GM23338 (cell line): ENCODE measurements at regions not wholly inside any gene's neighbourhood (a gene's known extent, or its start where the extent isn't known, plus 50 kb on each side); places are given as distances from the start of the nearest gene placed in this dataset.

ENCODE experiments used
- ATAC-seq: fragments of 200-7000 bp; cut with Tn5 transposase; 3 replicates; pipeline ENCODE4 v1.9.1; 2020
- DNase-seq: peaks from one replicate; pipeline ENCODE4 v3.0.0-alpha.2; 2015; ENCODE audit warnings: low spot score
- H2AFZ ChIP-seq: fragments of 200-600 bp; sonication (generic); 2 replicates; pipeline ENCODE4 v1.8.0; 2016; ENCODE audit warnings: antibody characterized with exemption, mild to moderate bottlenecking, moderate library complexity
- H3F3A ChIP-seq: fragments of 200-600 bp; sonication (generic); replicated peaks from 2 replicates; pipeline ENCODE4 v1.8.0; 2017; ENCODE audit warnings: antibody characterized with exemption, mixed run types, low read depth
- H3K27ac ChIP-seq: fragments of 200-600 bp; sonication (generic); 2 replicates; pipeline ENCODE4 v1.6.1; 2016; ENCODE audit warnings: low read depth
- H3K27me3 ChIP-seq: fragments of 200-600 bp; sonication (generic); 2 replicates; pipeline ENCODE4 v1.8.0; 2016; ENCODE audit warnings: mild to moderate bottlenecking, mixed run types, moderate library complexity; ENCODE audit not compliant: insufficient read depth
- H3K36me3 ChIP-seq: fragments of 200-600 bp; sonication (generic); 2 replicates; pipeline ENCODE4 v1.8.0; 2016; ENCODE audit warnings: mild to moderate bottlenecking; ENCODE audit not compliant: insufficient read depth
- H3K4me1 ChIP-seq: fragments of 200-600 bp; sonication (generic); 2 replicates; pipeline ENCODE4 v1.8.0; 2016; ENCODE audit warnings: mild to moderate bottlenecking, moderate library complexity; ENCODE audit not compliant: insufficient read depth
- H3K4me2 ChIP-seq: fragments of 200-600 bp; sonication (generic); 2 replicates; pipeline ENCODE4 v1.7.1; 2017; ENCODE audit warnings: mixed run types
- H3K4me3 ChIP-seq: fragments of 200-600 bp; sonication (generic); 2 replicates; pipeline ENCODE4 v1.6.1; 2016; ENCODE audit warnings: mixed run types
- H3K79me2 ChIP-seq: fragments of 200-600 bp; sonication (generic); replicated peaks from 2 replicates; pipeline ENCODE4 v1.8.0; 2017; ENCODE audit warnings: mild to moderate bottlenecking; ENCODE audit not compliant: insufficient read depth
- H3K9me2 ChIP-seq: fragments of 200-600 bp; sonication (generic); 2 replicates; pipeline ENCODE4 v1.8.0; 2017; ENCODE audit not compliant: insufficient read depth
- H4K20me1 ChIP-seq: fragments of 200-600 bp; sonication (generic); replicated peaks from 2 replicates; pipeline ENCODE4 v1.8.0; 2017; ENCODE audit warnings: mild to moderate bottlenecking; ENCODE audit not compliant: insufficient read depth
- H3K27ac Mint-ChIP-seq: 2 replicates; pipeline ENCODE4 v1.8.0; 2020; ENCODE audit warnings: inconsistent platforms, mild to moderate bottlenecking, moderate library complexity, mixed read lengths
- H3K27me3 Mint-ChIP-seq: 3 replicates; pipeline ENCODE4 v1.8.0; 2022; ENCODE audit warnings: low read depth, mild to moderate bottlenecking, moderate library complexity, mixed read lengths, inconsistent platforms; ENCODE audit not compliant: insufficient read depth, poor library complexity
- H3K36me3 Mint-ChIP-seq: 3 replicates; pipeline ENCODE4 v1.8.0; 2021; ENCODE audit warnings: low read depth, mild to moderate bottlenecking, inconsistent platforms, moderate library complexity, mixed read lengths
- H3K4me1 Mint-ChIP-seq: 3 replicates; pipeline ENCODE4 v1.8.0; 2020; ENCODE audit warnings: mild to moderate bottlenecking, inconsistent platforms, mixed read lengths
- H3K4me3 Mint-ChIP-seq: 3 replicates; pipeline ENCODE4 v1.8.0; 2021; ENCODE audit warnings: moderate library complexity, mild to moderate bottlenecking, inconsistent platforms, mixed read lengths
- H3K9me3 Mint-ChIP-seq: 3 replicates; pipeline ENCODE4 v1.8.0; 2020; ENCODE audit warnings: moderate library complexity, mild to moderate bottlenecking, inconsistent platforms, mixed read lengths
- CREB1 ChIP-seq: fragments of 250-450 bp; sonication (Bioruptor Pico); IDR thresholded peaks from 2 replicates; pipeline ENCODE4 v1.5.0; 2020; ENCODE audit warnings: low read depth, mild to moderate bottlenecking, moderate library complexity
- EZH2 ChIP-seq: fragments of 200-600 bp; sonication (generic); IDR thresholded peaks from one replicate; pipeline ENCODE4 v1.8.0; 2017; ENCODE audit warnings: antibody characterized with exemption, mild to moderate bottlenecking, low read depth; ENCODE audit not compliant: unreplicated experiment
- EZH2phosphoT487 ChIP-seq: fragments of 200-600 bp; sonication (generic); IDR thresholded peaks from one replicate; pipeline ENCODE4 v1.8.1; 2018; ENCODE audit warnings: antibody characterized with exemption; ENCODE audit not compliant: unreplicated experiment
- NANOG ChIP-seq: IDR thresholded peaks from 2 replicates; pipeline ENCODE4 v1.6.1; 2016; ENCODE audit warnings: antibody characterized with exemption, borderline replicate concordance
- POLR2AphosphoS5 ChIP-seq: IDR thresholded peaks from 2 replicates; pipeline ENCODE4 v1.6.1; 2016; ENCODE audit warnings: antibody characterized with exemption, low read depth
- ZNF114 ChIP-seq: fragments of 250-450 bp; sonication (Bioruptor Pico); IDR thresholded peaks from 2 replicates; pipeline ENCODE4 v1.5.0; 2020; ENCODE audit warnings: mild to moderate bottlenecking, moderate library complexity
- ZNF331 ChIP-seq: fragments of 250-450 bp; sonication (Bioruptor Pico); IDR thresholded peaks from 2 replicates; pipeline ENCODE4 v1.5.0; 2020; ENCODE audit warnings: low read depth, mild to moderate bottlenecking, moderate library complexity
- TF ChIP-seq, protein P1 (sequence below), 2 experiments: fragments of 200-600 bp in 1 of 2; sonication (generic) in 1 of 2; conservative IDR thresholded peaks; 2 replicates each; pipeline versions ENCODE4 v1.5.1 to v1.6.1; 2016 to 2017; ENCODE audit warnings: antibody characterized with exemption in 2 of 2, low read depth in 2 of 2, mild to moderate bottlenecking in 2 of 2, moderate library complexity in 1 of 2
- TF ChIP-seq, protein P2 (sequence below): IDR thresholded peaks from 2 replicates; pipeline ENCODE4 v1.6.1; 2016; ENCODE audit warnings: antibody characterized with exemption
- TF ChIP-seq, protein P3 (sequence below): IDR thresholded peaks from one replicate; pipeline ENCODE4 v1.6.1; 2018; ENCODE audit warnings: antibody characterized with exemption; ENCODE audit not compliant: unreplicated experiment
- TF ChIP-seq, protein P4 (sequence below): fragments of 250-450 bp; sonication (Bioruptor Pico); IDR thresholded peaks from 2 replicates; pipeline ENCODE4 v1.5.0; 2020; ENCODE audit warnings: mild to moderate bottlenecking, moderate library complexity

DNA sequence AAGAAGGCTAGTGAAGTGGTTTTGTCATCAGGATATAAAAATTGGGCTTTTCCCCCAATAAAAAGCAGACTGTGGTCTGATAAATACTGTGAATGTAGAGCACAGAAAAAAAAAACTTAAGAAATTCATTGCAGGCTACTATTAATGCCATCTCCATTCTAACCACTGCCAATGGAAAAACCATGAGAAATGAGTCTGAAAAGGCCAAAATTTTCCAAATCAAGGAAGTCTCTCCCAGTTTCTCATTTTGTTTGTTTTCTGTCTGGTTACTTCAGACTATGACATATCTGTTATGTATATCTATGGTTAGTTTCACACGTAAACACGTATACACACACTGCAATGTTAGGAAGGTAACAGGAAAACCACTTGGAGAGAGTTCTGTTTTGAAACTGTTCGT is 193.6 kb upstream of the TSC22D1 start:
- Mint-ChIP-seq H3K4me3 (no peak overlapping the region), H3K27ac (no peak overlapping the region), H3K4me1 (peaks cover 12% of the 10 kb centered on the region), H3K9me3 (no peaks in the 10 kb centered on the region), H3K27me3 (no peaks in the 10 kb centered on the region), H3K36me3 (no peaks in the 10 kb centered on the region)
- H4K20me1 ChIP-seq = no peaks in the 10 kb centered on the region
- no peaks in the 10 kb centered on the region for H3K4me1 ChIP-seq
- H3F3A ChIP-seq = no peaks in the 10 kb centered on the region
- no peaks in the 10 kb centered on the region for H3K36me3 ChIP-seq
- H3K27ac ChIP-seq = no peak overlapping the region
- no peaks in the 10 kb centered on the region for H3K79me2 ChIP-seq
- H3K4me2 ChIP-seq = no peak overlapping the region
- H3K9me2 ChIP-seq = 0 out of 2 replicates have a peak, but pooled peaks cover 2% of the 10 kb centered on the region
- TF ChIP-seq, protein P1, sequence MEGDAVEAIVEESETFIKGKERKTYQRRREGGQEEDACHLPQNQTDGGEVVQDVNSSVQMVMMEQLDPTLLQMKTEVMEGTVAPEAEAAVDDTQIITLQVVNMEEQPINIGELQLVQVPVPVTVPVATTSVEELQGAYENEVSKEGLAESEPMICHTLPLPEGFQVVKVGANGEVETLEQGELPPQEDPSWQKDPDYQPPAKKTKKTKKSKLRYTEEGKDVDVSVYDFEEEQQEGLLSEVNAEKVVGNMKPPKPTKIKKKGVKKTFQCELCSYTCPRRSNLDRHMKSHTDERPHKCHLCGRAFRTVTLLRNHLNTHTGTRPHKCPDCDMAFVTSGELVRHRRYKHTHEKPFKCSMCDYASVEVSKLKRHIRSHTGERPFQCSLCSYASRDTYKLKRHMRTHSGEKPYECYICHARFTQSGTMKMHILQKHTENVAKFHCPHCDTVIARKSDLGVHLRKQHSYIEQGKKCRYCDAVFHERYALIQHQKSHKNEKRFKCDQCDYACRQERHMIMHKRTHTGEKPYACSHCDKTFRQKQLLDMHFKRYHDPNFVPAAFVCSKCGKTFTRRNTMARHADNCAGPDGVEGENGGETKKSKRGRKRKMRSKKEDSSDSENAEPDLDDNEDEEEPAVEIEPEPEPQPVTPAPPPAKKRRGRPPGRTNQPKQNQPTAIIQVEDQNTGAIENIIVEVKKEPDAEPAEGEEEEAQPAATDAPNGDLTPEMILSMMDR (conservative IDR thresholded peaks at IDR 0.05; ENCODE audit: low read depth in 2 of 2) = no peak
- TF ChIP-seq, protein P2, sequence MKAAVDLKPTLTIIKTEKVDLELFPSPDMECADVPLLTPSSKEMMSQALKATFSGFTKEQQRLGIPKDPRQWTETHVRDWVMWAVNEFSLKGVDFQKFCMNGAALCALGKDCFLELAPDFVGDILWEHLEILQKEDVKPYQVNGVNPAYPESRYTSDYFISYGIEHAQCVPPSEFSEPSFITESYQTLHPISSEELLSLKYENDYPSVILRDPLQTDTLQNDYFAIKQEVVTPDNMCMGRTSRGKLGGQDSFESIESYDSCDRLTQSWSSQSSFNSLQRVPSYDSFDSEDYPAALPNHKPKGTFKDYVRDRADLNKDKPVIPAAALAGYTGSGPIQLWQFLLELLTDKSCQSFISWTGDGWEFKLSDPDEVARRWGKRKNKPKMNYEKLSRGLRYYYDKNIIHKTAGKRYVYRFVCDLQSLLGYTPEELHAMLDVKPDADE = no peak
- no peak for TF ChIP-seq EZH2
- no peak for TF ChIP-seq POLR2AphosphoS5
- TF ChIP-seq, protein P3, sequence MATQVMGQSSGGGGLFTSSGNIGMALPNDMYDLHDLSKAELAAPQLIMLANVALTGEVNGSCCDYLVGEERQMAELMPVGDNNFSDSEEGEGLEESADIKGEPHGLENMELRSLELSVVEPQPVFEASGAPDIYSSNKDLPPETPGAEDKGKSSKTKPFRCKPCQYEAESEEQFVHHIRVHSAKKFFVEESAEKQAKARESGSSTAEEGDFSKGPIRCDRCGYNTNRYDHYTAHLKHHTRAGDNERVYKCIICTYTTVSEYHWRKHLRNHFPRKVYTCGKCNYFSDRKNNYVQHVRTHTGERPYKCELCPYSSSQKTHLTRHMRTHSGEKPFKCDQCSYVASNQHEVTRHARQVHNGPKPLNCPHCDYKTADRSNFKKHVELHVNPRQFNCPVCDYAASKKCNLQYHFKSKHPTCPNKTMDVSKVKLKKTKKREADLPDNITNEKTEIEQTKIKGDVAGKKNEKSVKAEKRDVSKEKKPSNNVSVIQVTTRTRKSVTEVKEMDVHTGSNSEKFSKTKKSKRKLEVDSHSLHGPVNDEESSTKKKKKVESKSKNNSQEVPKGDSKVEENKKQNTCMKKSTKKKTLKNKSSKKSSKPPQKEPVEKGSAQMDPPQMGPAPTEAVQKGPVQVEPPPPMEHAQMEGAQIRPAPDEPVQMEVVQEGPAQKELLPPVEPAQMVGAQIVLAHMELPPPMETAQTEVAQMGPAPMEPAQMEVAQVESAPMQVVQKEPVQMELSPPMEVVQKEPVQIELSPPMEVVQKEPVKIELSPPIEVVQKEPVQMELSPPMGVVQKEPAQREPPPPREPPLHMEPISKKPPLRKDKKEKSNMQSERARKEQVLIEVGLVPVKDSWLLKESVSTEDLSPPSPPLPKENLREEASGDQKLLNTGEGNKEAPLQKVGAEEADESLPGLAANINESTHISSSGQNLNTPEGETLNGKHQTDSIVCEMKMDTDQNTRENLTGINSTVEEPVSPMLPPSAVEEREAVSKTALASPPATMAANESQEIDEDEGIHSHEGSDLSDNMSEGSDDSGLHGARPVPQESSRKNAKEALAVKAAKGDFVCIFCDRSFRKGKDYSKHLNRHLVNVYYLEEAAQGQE = no peak
- TF ChIP-seq ZNF114 = no peak
- TF ChIP-seq NANOG = no peak
- TF ChIP-seq EZH2phosphoT487 = no peak
- TF ChIP-seq ZNF331 = no peak
- TF ChIP-seq CREB1 = no peak
- TF ChIP-seq, protein P4, sequence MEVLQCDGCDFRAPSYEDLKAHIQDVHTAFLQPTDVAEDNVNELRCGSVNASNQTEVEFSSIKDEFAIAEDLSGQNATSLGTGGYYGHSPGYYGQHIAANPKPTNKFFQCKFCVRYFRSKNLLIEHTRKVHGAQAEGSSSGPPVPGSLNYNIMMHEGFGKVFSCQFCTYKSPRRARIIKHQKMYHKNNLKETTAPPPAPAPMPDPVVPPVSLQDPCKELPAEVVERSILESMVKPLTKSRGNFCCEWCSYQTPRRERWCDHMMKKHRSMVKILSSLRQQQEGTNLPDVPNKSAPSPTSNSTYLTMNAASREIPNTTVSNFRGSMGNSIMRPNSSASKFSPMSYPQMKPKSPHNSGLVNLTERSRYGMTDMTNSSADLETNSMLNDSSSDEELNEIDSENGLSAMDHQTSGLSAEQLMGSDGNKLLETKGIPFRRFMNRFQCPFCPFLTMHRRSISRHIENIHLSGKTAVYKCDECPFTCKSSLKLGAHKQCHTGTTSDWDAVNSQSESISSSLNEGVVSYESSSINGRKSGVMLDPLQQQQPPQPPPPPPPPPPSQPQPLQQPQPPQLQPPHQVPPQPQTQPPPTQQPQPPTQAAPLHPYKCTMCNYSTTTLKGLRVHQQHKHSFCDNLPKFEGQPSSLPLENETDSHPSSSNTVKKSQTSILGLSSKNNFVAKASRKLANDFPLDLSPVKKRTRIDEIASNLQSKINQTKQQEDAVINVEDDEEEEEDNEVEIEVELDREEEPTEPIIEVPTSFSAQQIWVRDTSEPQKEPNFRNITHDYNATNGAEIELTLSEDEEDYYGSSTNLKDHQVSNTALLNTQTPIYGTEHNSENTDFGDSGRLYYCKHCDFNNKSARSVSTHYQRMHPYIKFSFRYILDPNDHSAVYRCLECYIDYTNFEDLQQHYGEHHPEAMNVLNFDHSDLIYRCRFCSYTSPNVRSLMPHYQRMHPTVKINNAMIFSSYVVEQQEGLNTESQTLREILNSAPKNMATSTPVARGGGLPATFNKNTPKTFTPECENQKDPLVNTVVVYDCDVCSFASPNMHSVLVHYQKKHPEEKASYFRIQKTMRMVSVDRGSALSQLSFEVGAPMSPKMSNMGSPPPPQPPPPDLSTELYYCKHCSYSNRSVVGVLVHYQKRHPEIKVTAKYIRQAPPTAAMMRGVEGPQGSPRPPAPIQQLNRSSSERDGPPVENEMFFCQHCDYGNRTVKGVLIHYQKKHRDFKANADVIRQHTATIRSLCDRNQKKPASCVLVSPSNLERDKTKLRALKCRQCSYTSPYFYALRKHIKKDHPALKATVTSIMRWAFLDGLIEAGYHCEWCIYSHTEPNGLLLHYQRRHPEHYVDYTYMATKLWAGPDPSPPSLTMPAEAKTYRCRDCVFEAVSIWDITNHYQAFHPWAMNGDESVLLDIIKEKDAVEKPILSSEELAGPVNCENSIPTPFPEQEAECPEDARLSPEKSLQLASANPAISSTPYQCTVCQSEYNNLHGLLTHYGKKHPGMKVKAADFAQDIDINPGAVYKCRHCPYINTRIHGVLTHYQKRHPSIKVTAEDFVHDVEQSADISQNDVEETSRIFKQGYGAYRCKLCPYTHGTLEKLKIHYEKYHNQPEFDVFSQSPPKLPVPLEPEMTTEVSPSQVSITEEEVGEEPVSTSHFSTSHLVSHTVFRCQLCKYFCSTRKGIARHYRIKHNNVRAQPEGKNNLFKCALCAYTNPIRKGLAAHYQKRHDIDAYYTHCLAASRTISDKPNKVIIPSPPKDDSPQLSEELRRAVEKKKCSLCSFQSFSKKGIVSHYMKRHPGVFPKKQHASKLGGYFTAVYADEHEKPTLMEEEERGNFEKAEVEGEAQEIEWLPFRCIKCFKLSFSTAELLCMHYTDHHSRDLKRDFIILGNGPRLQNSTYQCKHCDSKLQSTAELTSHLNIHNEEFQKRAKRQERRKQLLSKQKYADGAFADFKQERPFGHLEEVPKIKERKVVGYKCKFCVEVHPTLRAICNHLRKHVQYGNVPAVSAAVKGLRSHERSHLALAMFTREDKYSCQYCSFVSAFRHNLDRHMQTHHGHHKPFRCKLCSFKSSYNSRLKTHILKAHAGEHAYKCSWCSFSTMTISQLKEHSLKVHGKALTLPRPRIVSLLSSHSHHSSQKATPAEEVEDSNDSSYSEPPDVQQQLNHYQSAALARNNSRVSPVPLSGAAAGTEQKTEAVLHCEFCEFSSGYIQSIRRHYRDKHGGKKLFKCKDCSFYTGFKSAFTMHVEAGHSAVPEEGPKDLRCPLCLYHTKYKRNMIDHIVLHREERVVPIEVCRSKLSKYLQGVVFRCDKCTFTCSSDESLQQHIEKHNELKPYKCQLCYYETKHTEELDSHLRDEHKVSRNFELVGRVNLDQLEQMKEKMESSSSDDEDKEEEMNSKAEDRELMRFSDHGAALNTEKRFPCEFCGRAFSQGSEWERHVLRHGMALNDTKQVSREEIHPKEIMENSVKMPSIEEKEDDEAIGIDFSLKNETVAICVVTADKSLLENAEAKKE = no peak
- ATAC-seq (no peak), DNase-seq (no peak)
- no peaks in the 10 kb centered on the region for H3K27me3 ChIP-seq
- H3K4me3 ChIP-seq = no peak overlapping the region
- H2AFZ ChIP-seq = no peak overlapping the region
